PC-3 (cell line): ENCODE measurements at regions not wholly inside any gene's neighbourhood (a gene's known extent, or its start where the extent isn't known, plus 50 kb on each side); places are given as distances from the start of the nearest gene placed in this dataset.

Experiments
- ATAC-seq: fragments of 200-7000 bp; cut with Tn5 transposase; 2 replicates; pipeline ENCODE4 v1.9.1; 2020; ENCODE audit warnings: mild to moderate bottlenecking, moderate library complexity
- BruUV-seq: library from RNA; stranded (reverse); fragments of 400-500 nt; replicated peaks from 2 replicates; lab custom pipeline; 2021; lab: Mats Ljungman, UMichigan
- CTCF ChIA-PET: fragments of 300-600 bp; sonication (Branson Sonifier 250); formaldehyde crosslinking; loops from one replicate; lab custom pipeline; 2022; ENCODE audit warnings: antibody characterized with exemption; lab: Charles Lee
- POLR2A ChIA-PET: fragments of 300-600 bp; sonication (Branson Sonifier 250); formaldehyde crosslinking; loops from one replicate; lab custom pipeline; 2022; ENCODE audit warnings: antibody characterized with exemption; ENCODE audit not compliant: unreplicated experiment; lab: Charles Lee
- DNase-seq: peaks from one replicate; pipeline ENCODE4 v3.0.0-alpha.2; 2015
- H2AFZ ChIP-seq: fragments of 300-600 bp; sonication (generic); 2 replicates; pipeline ENCODE4 v1.6.0; 2016; ENCODE audit warnings: antibody characterized with exemption, low read length
- H3F3A ChIP-seq: fragments of 300-600 bp; sonication (generic); one replicate; pipeline ENCODE4 v1.6.0; 2017; ENCODE audit warnings: antibody characterized with exemption, low read length, control low read depth, mild to moderate bottlenecking; ENCODE audit not compliant: unreplicated experiment
- H3K27ac ChIP-seq: fragments of 300-600 bp; sonication (generic); 2 replicates; pipeline ENCODE4 v1.5.1; 2016; ENCODE audit warnings: mild to moderate bottlenecking, low read length
- H3K27me3 ChIP-seq: fragments of 300-600 bp; sonication (generic); 2 replicates; pipeline ENCODE4 v1.6.1; 2016; ENCODE audit warnings: low read length, mixed read lengths
- H3K36me3 ChIP-seq: fragments of 300-600 bp; sonication (generic); 2 replicates; pipeline ENCODE4 v1.6.1; 2016; ENCODE audit warnings: low read depth, mixed run types, low read length, mixed read lengths
- H3K4me1 ChIP-seq: fragments of 300-600 bp; sonication (generic); 2 replicates; pipeline ENCODE4 v1.5.1; 2016; ENCODE audit warnings: low read length; ENCODE audit not compliant: insufficient read depth
- H3K4me2 ChIP-seq: fragments of 300-600 bp; sonication (generic); 2 replicates; pipeline ENCODE4 v1.6.0; 2016; ENCODE audit warnings: low read length
- H3K4me3 ChIP-seq: fragments of 300-600 bp; sonication (generic); 2 replicates; pipeline ENCODE4 v1.5.1; 2016; ENCODE audit warnings: mild to moderate bottlenecking, low read length, mixed read lengths
- H3K79me2 ChIP-seq: fragments of 300-600 bp; sonication (generic); 2 replicates; pipeline ENCODE4 v1.6.1; 2017; ENCODE audit warnings: low read length, mixed read lengths
- H3K9ac ChIP-seq: fragments of 300-600 bp; sonication (generic); 2 replicates; pipeline ENCODE4 v1.6.0; 2016; ENCODE audit warnings: mild to moderate bottlenecking, low read length
- H3K9me2 ChIP-seq: fragments of 300-600 bp; sonication (generic); replicated peaks from 2 replicates; pipeline ENCODE4 v1.6.1; 2016; ENCODE audit warnings: mixed run types, low read length, mixed read lengths
- H3K9me3 ChIP-seq: fragments of 300-600 bp; sonication (generic); 2 replicates; pipeline ENCODE4 v1.6.1; 2016; ENCODE audit warnings: low read length, mixed read lengths
- H4K20me1 ChIP-seq: fragments of 300-600 bp; sonication (generic); 2 replicates; pipeline ENCODE4 v1.6.1; 2016; ENCODE audit warnings: low read length, mixed read lengths
- CTCF ChIP-seq: fragments of 300-600 bp; sonication (generic); conservative IDR thresholded peaks from 2 replicates; pipeline ENCODE4 v1.5.1; 2017; ENCODE audit warnings: antibody characterized with exemption, low read depth, mild to moderate bottlenecking, low read length
- EZH2 ChIP-seq: fragments of 300-600 bp; sonication (generic); IDR thresholded peaks from one replicate; pipeline ENCODE4 v1.6.1; 2017; ENCODE audit warnings: antibody characterized with exemption, mild to moderate bottlenecking, low read length; ENCODE audit not compliant: unreplicated experiment
- EZH2phosphoT487 ChIP-seq: fragments of 300-600 bp; sonication (generic); IDR thresholded peaks from 2 replicates; pipeline ENCODE4 v1.6.1; 2018; ENCODE audit warnings: mild to moderate bottlenecking, antibody characterized with exemption, low read length, borderline replicate concordance
- intact Hi-C: fragments of 100-400 bp; cut with micrococcal nuclease; formaldehyde crosslinking; loops from 2 replicates; pipeline ENCODE4 v1.9.0; 2023

- Histone ChIP-seq H3K9ac (no peak overlapping the region), H3K4me1 (peaks cover 8% of the 10 kb centered on the region; the same call in 1 of the 2 replicates), H3F3A (no peaks in the 10 kb centered on the region), H3K36me3 (no peaks in the 10 kb centered on the region), H2AFZ (no peak overlapping the region), H3K4me2 (no peak overlapping the region), H3K79me2 (no peaks in the 10 kb centered on the region), H3K4me3 (no peak overlapping the region), H3K27ac (no peak overlapping the region), H3K9me3 (no peaks in the 10 kb centered on the region), H4K20me1 (no peaks in the 10 kb centered on the region), H3K27me3 (no peaks in the 10 kb centered on the region), H3K9me2 (no peaks in the 10 kb centered on the region)
- DNase-seq (peak; percentile 39), ATAC-seq (no peak)
- intact Hi-C loops: no loop called here
- POLR2A ChIA-PET: no interaction called here
- CTCF ChIA-PET: no interaction called here
- no TSS peak for BruUV-seq
- TF ChIP-seq EZH2: no peak
- no peak for TF ChIP-seq CTCF
- TF ChIP-seq EZH2phosphoT487: no peak
Observed at GRCh38 chr7:115297656-115298055, 375.8 kb downstream of the MDFIC start.

- ATAC-seq: no peak
- Histone ChIP-seq H3K9me2 (no peaks in the 10 kb centered on the region), H4K20me1 (no peaks in the 10 kb centered on the region), H3F3A (no peaks in the 10 kb centered on the region), H3K4me1 (no peaks in the 10 kb centered on the region), H3K9ac (no peak overlapping the region), H3K36me3 (no peaks in the 10 kb centered on the region), H2AFZ (no peak overlapping the region), H3K4me2 (no peak overlapping the region), H3K4me3 (no peak overlapping the region), H3K9me3 (no peaks in the 10 kb centered on the region), H3K27ac (no peak overlapping the region), H3K27me3 (no peaks in the 10 kb centered on the region), H3K79me2 (no peaks in the 10 kb centered on the region)
- TF ChIP-seq CTCF (no peak), EZH2phosphoT487 (no peak), EZH2 (no peak)
- intact Hi-C loops: no loop called here
- no peak for DNase-seq
- BruUV-seq: no TSS peak
- CTCF ChIA-PET: no interaction called here
- POLR2A ChIA-PET: no interaction called here
Observed at GRCh38 chr7:115293628-115294240, 371.8 kb downstream of the MDFIC start.

GRCh38 chr7:115292381-115292780 lies 370.5 kb downstream of the MDFIC start:
- Histone ChIP-seq H4K20me1 (no peaks in the 10 kb centered on the region), H3K4me1 (no peaks in the 10 kb centered on the region), H2AFZ (no peak overlapping the region), H3K79me2 (no peaks in the 10 kb centered on the region), H3K36me3 (no peaks in the 10 kb centered on the region), H3K9me2 (no peaks in the 10 kb centered on the region), H3K4me3 (no peak overlapping the region), H3K9ac (no peak overlapping the region), H3K9me3 (no peaks in the 10 kb centered on the region), H3K4me2 (no peak overlapping the region), H3K27ac (no peak overlapping the region), H3K27me3 (no peaks in the 10 kb centered on the region), H3F3A (no peaks in the 10 kb centered on the region)
- no peak for ATAC-seq
- DNase-seq: no peak
- intact Hi-C loops: no loop called here
- no TSS peak for BruUV-seq
- ChIA-PET CTCF (no interaction called here), POLR2A (no interaction called here)
- TF ChIP-seq EZH2: no peak
- TF ChIP-seq CTCF: no peak
- TF ChIP-seq EZH2phosphoT487: no peak
